Stimulated activated naive CD8-positive, alpha-beta T cell treated with anti-CD3 and anti-CD28 coated beads, Interleukin-15, Interleukin-2, amounts not matched to agents 100 ng/mL and 50 ng/mL, for 24 hours (primary cell): ENCODE measurements at regions not wholly inside any gene's neighbourhood (a gene's known extent, or its start where the extent isn't known, plus 50 kb on each side); places are given as distances from the start of the nearest gene placed in this dataset.
A peak's percentile ranks its signal among the peaks of the same experiment; 100 is the strongest.

Source experiments
- H3K27ac Mint-ChIP-seq: one replicate; pipeline ENCODE4 v1.8.0; 2021; ENCODE audit warnings: mild to moderate bottlenecking, mixed read lengths
- H3K27me3 Mint-ChIP-seq: one replicate; pipeline ENCODE4 v1.8.0; 2021; ENCODE audit warnings: mixed read lengths
- H3K36me3 Mint-ChIP-seq: one replicate; pipeline ENCODE4 v1.8.0; 2021; ENCODE audit warnings: low read depth, mixed read lengths
- H3K4me1 Mint-ChIP-seq: one replicate; pipeline ENCODE4 v1.8.0; 2021; ENCODE audit warnings: low read depth, mixed read lengths
- H3K4me3 Mint-ChIP-seq: one replicate; pipeline ENCODE4 v1.8.0; 2021; ENCODE audit warnings: mild to moderate bottlenecking, mixed read lengths
- H3K9me3 Mint-ChIP-seq: one replicate; pipeline ENCODE4 v1.8.0; 2021; ENCODE audit warnings: mixed read lengths

DNA sequence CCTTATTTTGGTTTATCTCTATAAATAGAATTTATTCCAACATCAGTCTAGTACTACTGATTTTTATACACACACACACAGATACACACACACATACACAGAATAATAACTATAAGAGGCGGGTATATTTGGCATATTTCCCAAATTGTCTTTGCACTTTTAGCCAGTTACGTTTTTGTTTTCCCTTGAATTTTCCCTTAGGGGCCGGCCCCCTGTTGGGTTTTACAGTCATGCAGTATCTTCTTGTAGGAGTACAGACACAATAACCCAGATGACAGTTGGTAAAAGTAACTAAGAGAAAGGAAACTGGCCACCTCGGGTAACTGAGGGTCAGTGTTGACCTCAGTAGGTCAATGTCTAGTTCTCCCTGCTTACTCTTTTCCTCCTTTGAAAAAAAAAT, 50.9 kb downstream of the DISP1 start:
- Mint-ChIP-seq H3K4me1 (peaks cover 8% of the 10 kb centered on the region), H3K27ac (no peak overlapping the region), H3K27me3 (no peaks in the 10 kb centered on the region), H3K4me3 (no peak overlapping the region), H3K9me3 (no peaks in the 10 kb centered on the region), H3K36me3 (peaks cover 5% of the 10 kb centered on the region)

GRCh38 chr1:222867316-222867715, 52.5 kb downstream of the DISP1 start:
- H3K27ac Mint-ChIP-seq = no peak overlapping the region
- no peaks in the 10 kb centered on the region for H3K9me3 Mint-ChIP-seq
- H3K27me3 Mint-ChIP-seq = no peaks in the 10 kb centered on the region
- no peak overlapping the region for H3K4me3 Mint-ChIP-seq
- peaks cover 7% of the 10 kb centered on the region for H3K36me3 Mint-ChIP-seq
- H3K4me1 Mint-ChIP-seq = no peaks in the 10 kb centered on the region

DNA sequence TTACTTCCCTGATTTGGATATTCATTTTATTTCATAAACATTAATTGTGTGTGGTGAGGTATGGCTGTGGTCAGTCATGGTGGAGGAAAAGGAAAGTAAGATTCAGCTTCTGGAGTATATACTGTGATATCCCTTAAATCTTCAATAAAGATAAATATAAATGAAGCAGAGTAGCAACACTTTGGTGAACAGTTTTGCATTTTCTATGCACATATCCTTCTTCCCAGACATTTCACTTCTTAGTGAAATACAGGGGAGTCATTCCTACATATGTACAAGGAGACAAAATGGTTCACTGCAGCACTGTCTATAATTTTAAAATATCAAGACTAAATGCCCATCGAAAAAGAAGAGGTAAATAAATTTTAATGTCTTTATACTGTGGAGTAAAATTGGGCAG, 61.3 kb downstream of the DISP1 start:
- no peaks in the 10 kb centered on the region for H3K27me3 Mint-ChIP-seq
- H3K36me3 Mint-ChIP-seq = peaks cover 42% of the 10 kb centered on the region
- no peak overlapping the region for H3K4me3 Mint-ChIP-seq
- peaks cover 14% of the 10 kb centered on the region for H3K9me3 Mint-ChIP-seq
- peaks cover 53% of the 10 kb centered on the region for H3K4me1 Mint-ChIP-seq
- no peak overlapping the region for H3K27ac Mint-ChIP-seq

DNA sequence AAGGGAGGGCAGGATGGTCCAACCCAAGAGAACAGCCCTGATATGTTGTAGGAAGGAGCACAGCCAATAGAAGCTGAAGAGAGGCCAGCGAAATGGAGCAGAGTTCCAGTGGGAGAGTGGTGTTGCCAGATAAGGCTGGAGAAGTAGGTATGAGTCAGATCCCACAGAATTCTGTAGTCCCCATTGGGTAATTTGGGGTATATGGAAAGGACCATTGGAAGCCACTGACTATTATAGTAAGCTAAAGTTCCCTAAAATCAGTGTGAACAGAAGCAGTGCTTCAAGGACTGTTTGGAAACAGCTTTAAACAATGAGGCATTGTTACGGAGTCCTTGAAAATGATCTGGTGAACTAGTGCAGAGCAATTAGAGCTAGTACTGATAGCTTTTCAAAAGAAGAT, 63.0 kb downstream of the DISP1 start:
- Mint-ChIP-seq H3K36me3 (peaks cover 43% of the 10 kb centered on the region), H3K27me3 (no peaks in the 10 kb centered on the region), H3K9me3 (peaks cover 14% of the 10 kb centered on the region), H3K4me1 (peaks cover 60% of the 10 kb centered on the region), H3K4me3 (no peak overlapping the region), H3K27ac (no peak overlapping the region)

DNA sequence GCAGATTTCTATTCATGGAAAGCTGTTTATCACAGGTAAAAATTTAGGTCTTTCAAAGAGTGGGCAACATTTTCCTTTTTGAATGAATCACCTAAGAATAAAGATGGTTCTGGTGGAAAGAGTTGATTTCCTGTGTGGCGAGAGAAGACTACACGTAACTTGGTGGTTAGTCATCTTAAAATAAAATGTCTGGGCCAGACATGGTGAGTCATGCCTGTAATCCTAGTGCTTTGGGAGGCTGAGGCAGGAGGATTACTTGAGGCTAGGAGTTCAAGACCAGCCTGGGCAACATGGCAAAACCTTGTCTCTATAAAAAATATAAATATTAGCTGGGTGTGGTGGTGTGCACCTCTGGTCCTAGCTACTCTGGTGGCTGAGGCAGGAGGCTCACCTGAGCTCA, 65.7 kb downstream of the DISP1 start:
- H3K36me3 Mint-ChIP-seq = peaks cover 25% of the 10 kb centered on the region
- H3K4me1 Mint-ChIP-seq = peaks cover 50% of the 10 kb centered on the region
- H3K9me3 Mint-ChIP-seq = peaks cover 10% of the 10 kb centered on the region
- H3K4me3 Mint-ChIP-seq = no peak overlapping the region
- H3K27me3 Mint-ChIP-seq = no peaks in the 10 kb centered on the region
- peak overlapping the region; percentile 94 for H3K27ac Mint-ChIP-seq

GRCh38 chr1:222886194-222886854, 71.5 kb downstream of the DISP1 start:
- Mint-ChIP-seq H3K27ac (peak overlapping the region; percentile 5), H3K36me3 (peaks cover 14% of the 10 kb centered on the region), H3K9me3 (no peaks in the 10 kb centered on the region), H3K4me1 (peaks cover 37% of the 10 kb centered on the region), H3K27me3 (no peaks in the 10 kb centered on the region), H3K4me3 (no peak overlapping the region)

DNA sequence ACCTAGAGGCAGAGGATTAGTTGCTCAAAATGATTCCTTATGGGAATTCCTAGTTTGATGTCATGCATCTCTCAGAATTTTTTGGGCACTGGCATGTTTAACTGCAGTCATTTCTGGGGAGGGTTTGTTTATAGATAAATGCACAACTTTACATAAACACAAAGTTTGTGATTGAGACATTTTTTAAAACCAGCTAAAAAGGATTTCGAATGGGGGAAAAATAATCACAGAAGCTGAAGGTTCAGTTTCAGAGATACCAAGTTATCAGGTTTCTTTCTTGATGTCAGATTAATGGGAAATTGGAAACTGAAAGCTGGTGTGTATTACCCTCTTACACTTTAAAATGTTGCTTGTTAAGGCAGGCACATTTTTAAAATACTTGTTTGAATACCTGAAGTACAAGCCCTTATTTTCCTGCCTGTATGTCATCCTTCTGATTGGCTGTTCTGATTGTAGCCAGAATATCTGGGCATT, 72.1 kb downstream of the DISP1 start:
- H3K27me3 Mint-ChIP-seq = no peaks in the 10 kb centered on the region
- H3K36me3 Mint-ChIP-seq = peaks cover 8% of the 10 kb centered on the region
- H3K9me3 Mint-ChIP-seq = no peaks in the 10 kb centered on the region
- H3K4me1 Mint-ChIP-seq = peaks cover 31% of the 10 kb centered on the region
- peak overlapping the region; percentile 5 for H3K27ac Mint-ChIP-seq
- no peak overlapping the region for H3K4me3 Mint-ChIP-seq

DNA sequence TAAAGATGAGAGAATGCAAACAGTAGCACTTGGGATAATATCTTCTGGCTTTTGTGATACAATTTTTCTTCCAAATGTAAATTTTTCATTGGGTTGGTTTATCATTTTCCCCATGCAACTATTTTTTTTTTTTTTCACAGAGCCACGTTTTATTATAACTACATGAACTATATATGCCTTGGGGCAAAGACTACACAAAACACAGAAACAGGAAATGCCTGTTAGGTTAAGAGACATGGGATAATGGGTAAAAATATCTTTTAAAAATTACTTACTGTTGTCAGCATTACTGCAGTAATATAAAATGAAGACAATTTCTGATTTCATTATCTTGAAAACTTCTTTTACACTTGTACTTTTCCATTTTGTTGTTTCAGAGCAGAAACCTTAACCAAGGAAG, 74.6 kb downstream of the DISP1 start:
- H3K4me1 Mint-ChIP-seq = peaks cover 36% of the 10 kb centered on the region
- H3K9me3 Mint-ChIP-seq = no peaks in the 10 kb centered on the region
- H3K4me3 Mint-ChIP-seq = no peak overlapping the region
- H3K27me3 Mint-ChIP-seq = no peaks in the 10 kb centered on the region
- H3K27ac Mint-ChIP-seq = peak overlapping the region; percentile 16
- H3K36me3 Mint-ChIP-seq = peaks cover 14% of the 10 kb centered on the region

GRCh38 chr1:222890716-222891115, 75.9 kb downstream of the DISP1 start:
- Mint-ChIP-seq H3K9me3 (no peaks in the 10 kb centered on the region), H3K27ac (no peak overlapping the region), H3K36me3 (peaks cover 14% of the 10 kb centered on the region), H3K4me1 (peaks cover 37% of the 10 kb centered on the region), H3K4me3 (no peak overlapping the region), H3K27me3 (no peaks in the 10 kb centered on the region)

GRCh38 chr1:222891578-222891977, 76.7 kb downstream of the DISP1 start:
- Mint-ChIP-seq H3K27ac (no peak overlapping the region), H3K4me1 (peaks cover 40% of the 10 kb centered on the region), H3K4me3 (no peak overlapping the region), H3K9me3 (no peaks in the 10 kb centered on the region), H3K27me3 (no peaks in the 10 kb centered on the region), H3K36me3 (peaks cover 9% of the 10 kb centered on the region)

- peaks cover 6% of the 10 kb centered on the region for H3K36me3 Mint-ChIP-seq
- no peaks in the 10 kb centered on the region for H3K27me3 Mint-ChIP-seq
- H3K4me1 Mint-ChIP-seq = peaks cover 42% of the 10 kb centered on the region
These were observed 77.4 kb downstream of the DISP1 start for GRCh38 chr1:222892137-222892769.

GRCh38 chr1:222893255-222893654, 78.4 kb downstream of the DISP1 start:
- no peaks in the 10 kb centered on the region for H3K27me3 Mint-ChIP-seq
- H3K4me3 Mint-ChIP-seq = no peak overlapping the region
- no peaks in the 10 kb centered on the region for H3K9me3 Mint-ChIP-seq
- H3K36me3 Mint-ChIP-seq = peaks cover 6% of the 10 kb centered on the region
- peaks cover 42% of the 10 kb centered on the region for H3K4me1 Mint-ChIP-seq
- H3K27ac Mint-ChIP-seq = no peak overlapping the region

More at GRCh38 chr1:222892137-222892769, 77.4 kb downstream of the DISP1 start:
- Mint-ChIP-seq H3K9me3 (no peaks in the 10 kb centered on the region), H3K4me3 (no peak overlapping the region), H3K27ac (no peak overlapping the region)

DNA sequence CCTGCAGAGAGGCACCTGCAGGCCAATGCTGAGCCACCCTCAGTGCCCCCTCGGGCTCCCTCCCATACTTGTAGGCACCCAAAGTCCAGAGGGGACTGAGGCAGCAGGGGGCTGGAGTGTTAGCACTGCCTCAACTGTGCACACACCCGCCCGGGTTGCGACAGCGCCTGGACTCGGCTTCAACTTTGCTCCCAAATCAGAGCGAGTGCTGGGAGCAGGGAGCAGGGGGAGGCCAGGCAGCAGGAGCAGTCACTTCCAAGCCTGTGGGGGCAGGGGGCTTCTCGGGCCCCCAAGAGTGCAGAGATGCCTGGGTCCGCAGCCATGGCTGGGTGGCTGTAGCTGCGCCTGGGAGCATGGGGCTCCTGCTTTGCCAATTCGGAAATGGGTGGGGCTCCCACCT, 79.5 kb downstream of the DISP1 start:
- H3K4me1 Mint-ChIP-seq = peaks cover 40% of the 10 kb centered on the region
- no peak overlapping the region for H3K4me3 Mint-ChIP-seq
- H3K27me3 Mint-ChIP-seq = no peaks in the 10 kb centered on the region
- H3K27ac Mint-ChIP-seq = no peak overlapping the region
- H3K36me3 Mint-ChIP-seq = peaks cover 6% of the 10 kb centered on the region
- H3K9me3 Mint-ChIP-seq = no peaks in the 10 kb centered on the region

- peaks cover 40% of the 10 kb centered on the region for H3K4me1 Mint-ChIP-seq
- H3K4me3 Mint-ChIP-seq = peak overlapping the region; percentile 74
- H3K27ac Mint-ChIP-seq = peak overlapping the region; percentile 97
- H3K27me3 Mint-ChIP-seq = no peaks in the 10 kb centered on the region
- peaks cover 18% of the 10 kb centered on the region for H3K36me3 Mint-ChIP-seq
- H3K9me3 Mint-ChIP-seq = no peaks in the 10 kb centered on the region
These were observed 82.0 kb downstream of the DISP1 start for GRCh38 chr1:222896630-222897526.
